IgD-negative memory B cell (primary cell): ENCODE measurements at regions not wholly inside any gene's neighbourhood (a gene's known extent, or its start where the extent isn't known, plus 50 kb on each side); places are given as distances from the start of the nearest gene placed in this dataset.

Experiments
- H3K27ac Mint-ChIP-seq, 3 donors: one replicate each; pipeline ENCODE4 v1.8.0; 2020 to 2022; ENCODE audit warnings: mild to moderate bottlenecking in 3 of 3, mixed read lengths in 3 of 3, moderate library complexity in 1 of 3
- H3K27me3 Mint-ChIP-seq: one replicate; pipeline ENCODE4 v1.8.0; 2021; ENCODE audit warnings: mixed read lengths
- H3K36me3 Mint-ChIP-seq: one replicate; pipeline ENCODE4 v1.8.0; 2020; ENCODE audit warnings: mild to moderate bottlenecking, mixed read lengths
- H3K4me1 Mint-ChIP-seq, 3 donors: one replicate each; pipeline ENCODE4 v1.8.0; 2020 to 2022; ENCODE audit warnings: mixed read lengths in 3 of 3, mild to moderate bottlenecking in 1 of 3
- H3K4me3 Mint-ChIP-seq, 4 donors: one replicate each; pipeline ENCODE4 v1.8.0; 2020 to 2022; ENCODE audit warnings: mild to moderate bottlenecking in 4 of 4, mixed read lengths in 4 of 4, moderate library complexity in 3 of 4
- H3K9me3 Mint-ChIP-seq, 3 donors: one replicate each; pipeline ENCODE4 v1.8.0; 2020 to 2021; ENCODE audit warnings: mixed read lengths in 3 of 3, mild to moderate bottlenecking in 1 of 3

DNA sequence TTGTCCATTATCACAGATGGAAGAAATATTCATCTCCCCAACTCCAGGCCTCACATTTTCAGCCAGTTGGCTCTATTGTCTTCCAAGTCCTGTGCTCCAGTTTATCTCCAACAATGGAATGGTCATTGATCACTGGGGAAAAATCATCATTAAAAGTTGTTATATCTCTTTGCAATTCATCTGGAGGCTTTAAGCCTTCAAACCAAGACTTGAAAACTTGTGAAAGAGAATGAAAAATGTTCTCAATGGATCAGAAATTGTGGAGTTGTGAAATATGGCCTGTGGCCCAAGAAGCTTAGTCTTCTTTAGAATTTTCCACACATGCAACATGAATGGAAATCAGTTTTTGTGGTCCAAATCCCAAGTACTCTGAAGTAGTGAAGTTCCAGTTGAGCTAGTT is 569.6 kb downstream of the EBF1 start:
- no peaks in the 10 kb centered on the region for H3K36me3 Mint-ChIP-seq
- H3K9me3 Mint-ChIP-seq, result no peaks in the 10 kb centered on the region
- H3K4me3 Mint-ChIP-seq, result no peak overlapping the region
- no peak overlapping the region for H3K27ac Mint-ChIP-seq
- H3K4me1 Mint-ChIP-seq, result peaks cover 0 to 3% (median 0%) of the 10 kb centered on the region in 3 donors
- no peaks in the 10 kb centered on the region for H3K27me3 Mint-ChIP-seq

DNA sequence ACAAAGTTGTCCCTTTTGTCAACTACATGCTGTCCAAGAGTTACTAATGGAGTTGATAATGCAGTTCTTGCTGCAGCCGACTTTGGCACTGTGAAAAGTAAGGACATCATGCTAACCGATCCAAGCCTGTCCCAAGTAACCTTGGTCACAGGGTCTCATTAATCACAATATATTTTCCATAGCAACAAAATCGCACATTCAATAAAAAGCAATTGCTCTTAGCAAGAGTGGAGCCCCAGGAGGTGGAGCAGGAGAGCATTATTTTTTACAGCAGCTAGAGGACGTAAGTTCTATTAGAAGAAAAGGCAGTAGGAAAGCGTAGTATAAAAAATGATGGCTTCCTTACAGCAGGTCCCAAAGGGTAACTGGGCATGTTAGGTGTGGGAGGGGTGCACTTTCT is 570.3 kb downstream of the EBF1 start:
- H3K36me3 Mint-ChIP-seq, result no peaks in the 10 kb centered on the region
- H3K4me3 Mint-ChIP-seq, result no peak overlapping the region
- H3K4me1 Mint-ChIP-seq, result peaks cover 0 to 3% (median 0%) of the 10 kb centered on the region in 3 donors
- H3K9me3 Mint-ChIP-seq, result no peaks in the 10 kb centered on the region
- H3K27me3 Mint-ChIP-seq, result no peaks in the 10 kb centered on the region
- H3K27ac Mint-ChIP-seq, result no peak overlapping the region

DNA sequence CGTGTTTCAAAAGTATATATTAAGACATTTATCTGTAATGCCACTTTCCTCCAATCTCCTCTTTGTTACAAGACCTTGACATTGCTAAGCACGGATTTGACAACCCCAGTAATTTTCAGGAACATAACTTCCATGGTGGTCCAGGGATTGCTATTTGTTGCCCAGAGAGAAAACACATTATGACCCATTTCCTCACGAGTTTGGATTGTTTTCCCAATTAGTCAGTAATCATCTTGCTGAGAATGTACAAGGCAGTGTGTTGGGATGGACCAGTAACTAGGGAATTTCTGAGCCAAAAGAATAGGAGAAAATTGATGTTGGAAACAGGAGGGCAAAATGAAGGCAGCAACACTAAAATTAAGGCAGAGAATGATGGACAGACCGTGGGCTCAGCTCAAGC is 574.1 kb downstream of the EBF1 start:
- no peak overlapping the region for H3K27ac Mint-ChIP-seq
- H3K4me1 Mint-ChIP-seq, result peaks cover 0 to 4% (median 1%) of the 10 kb centered on the region in 3 donors
- no peak overlapping the region for H3K4me3 Mint-ChIP-seq
- no peaks in the 10 kb centered on the region for H3K9me3 Mint-ChIP-seq
- no peaks in the 10 kb centered on the region for H3K36me3 Mint-ChIP-seq
- no peaks in the 10 kb centered on the region for H3K27me3 Mint-ChIP-seq

DNA sequence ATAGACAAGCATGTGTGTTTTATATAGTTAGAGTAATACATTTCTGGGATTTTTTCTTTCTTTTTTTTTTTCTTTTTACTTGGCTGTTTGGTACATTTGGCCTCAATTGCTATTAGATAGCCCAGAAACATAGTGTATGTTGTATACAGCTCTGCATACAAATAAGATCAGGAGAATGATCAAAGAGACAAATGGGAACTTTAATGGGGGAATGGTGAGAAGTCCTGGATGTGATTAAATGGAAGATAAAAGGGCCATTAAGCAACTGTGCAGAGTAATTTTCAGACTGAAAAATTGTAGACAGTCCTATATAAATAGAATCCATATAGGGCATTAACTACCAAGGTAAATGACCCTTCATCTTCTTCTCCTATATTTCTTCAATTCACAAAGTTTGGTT is 575.6 kb downstream of the EBF1 start:
- H3K27me3 Mint-ChIP-seq, result no peaks in the 10 kb centered on the region
- H3K27ac Mint-ChIP-seq, result peak overlapping the region in 1 of 3 donors; percentile 84
- no peak overlapping the region for H3K4me3 Mint-ChIP-seq
- no peaks in the 10 kb centered on the region for H3K36me3 Mint-ChIP-seq
- H3K4me1 Mint-ChIP-seq, result peaks cover 0 to 4% (median 1%) of the 10 kb centered on the region in 3 donors
- no peaks in the 10 kb centered on the region for H3K9me3 Mint-ChIP-seq

DNA sequence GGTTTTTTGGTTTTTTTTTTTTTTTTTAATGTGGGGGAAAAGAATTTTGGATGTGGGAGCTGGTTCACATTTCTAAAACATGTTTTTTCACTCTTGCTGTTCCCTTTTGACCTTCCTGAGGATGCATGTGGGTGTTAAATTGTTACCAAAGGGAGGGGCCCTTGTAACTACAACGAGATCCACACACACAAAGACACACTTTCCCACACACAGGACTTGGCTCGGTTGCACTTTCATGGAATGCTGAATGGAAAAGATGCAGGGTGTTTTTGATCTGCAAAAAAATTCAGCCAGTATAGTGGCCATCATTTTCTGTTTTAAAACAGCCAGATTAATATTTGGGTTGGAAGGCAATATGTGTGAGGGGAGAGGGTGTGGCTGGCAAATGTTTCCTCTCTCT is 576.9 kb downstream of the EBF1 start:
- H3K4me3 Mint-ChIP-seq, result no peak overlapping the region
- no peak overlapping the region for H3K27ac Mint-ChIP-seq
- H3K36me3 Mint-ChIP-seq, result no peaks in the 10 kb centered on the region
- H3K9me3 Mint-ChIP-seq, result no peaks in the 10 kb centered on the region
- H3K4me1 Mint-ChIP-seq, result peaks cover 0 to 4% (median 1%) of the 10 kb centered on the region in 3 donors
- H3K27me3 Mint-ChIP-seq, result no peaks in the 10 kb centered on the region

DNA sequence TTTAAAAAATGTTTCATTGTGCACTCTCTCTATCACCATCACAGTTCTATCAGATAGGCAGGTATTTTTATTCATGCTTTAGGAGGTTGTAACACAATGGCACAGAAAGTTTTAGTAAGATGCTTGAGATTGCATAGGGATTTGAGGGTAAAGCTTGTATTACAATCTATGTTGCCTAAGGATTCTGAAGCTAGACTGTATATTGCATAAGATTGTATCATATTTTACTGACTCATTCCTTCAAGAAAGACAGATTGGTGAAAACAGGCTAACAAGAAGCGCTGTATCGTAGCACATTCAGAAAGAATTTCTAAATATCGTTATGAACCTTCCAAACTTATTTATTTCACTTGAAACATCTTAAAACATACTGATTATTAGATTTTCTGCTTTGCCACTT is 577.7 kb downstream of the EBF1 start:
- H3K9me3 Mint-ChIP-seq, result no peaks in the 10 kb centered on the region
- no peaks in the 10 kb centered on the region for H3K36me3 Mint-ChIP-seq
- H3K4me1 Mint-ChIP-seq, result peaks cover 0 to 4% (median 1%) of the 10 kb centered on the region in 3 donors
- H3K27me3 Mint-ChIP-seq, result no peaks in the 10 kb centered on the region
- H3K27ac Mint-ChIP-seq, result no peak overlapping the region
- H3K4me3 Mint-ChIP-seq, result no peak overlapping the region

DNA sequence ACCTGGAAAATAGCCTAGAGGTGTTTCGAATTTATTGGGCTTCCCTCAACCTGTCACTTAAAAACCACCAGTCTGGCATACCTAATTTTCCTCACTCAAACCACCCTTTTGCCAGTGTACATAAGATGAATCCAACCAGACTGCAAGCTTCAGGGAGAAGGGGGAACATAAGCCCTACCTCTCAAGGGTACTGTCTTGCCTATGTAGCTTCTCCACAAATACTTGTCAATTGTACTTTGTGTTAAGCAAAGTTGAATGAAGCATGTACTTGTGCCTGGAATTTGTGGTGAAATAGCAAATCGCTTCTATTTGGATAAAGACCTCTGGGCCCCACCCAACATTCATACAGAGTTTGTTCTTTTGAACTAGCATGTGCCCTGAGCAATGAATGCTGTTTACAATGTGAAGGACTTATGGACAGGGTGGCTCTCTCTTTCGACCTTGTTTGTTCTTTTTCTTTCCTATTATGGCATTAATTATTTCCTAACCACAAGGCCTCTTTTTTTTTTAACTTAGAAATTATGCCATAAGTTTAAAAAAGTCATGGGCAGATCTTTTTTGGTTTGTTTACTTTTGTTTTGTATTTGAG is 580.2 kb downstream of the EBF1 start:
- no peaks in the 10 kb centered on the region for H3K9me3 Mint-ChIP-seq
- peaks cover 2 to 6% (median 2%) of the 10 kb centered on the region in 3 donors for H3K4me1 Mint-ChIP-seq
- no peaks in the 10 kb centered on the region for H3K27me3 Mint-ChIP-seq
- H3K27ac Mint-ChIP-seq, result no peak overlapping the region
- H3K36me3 Mint-ChIP-seq, result no peaks in the 10 kb centered on the region
- no peak overlapping the region for H3K4me3 Mint-ChIP-seq

DNA sequence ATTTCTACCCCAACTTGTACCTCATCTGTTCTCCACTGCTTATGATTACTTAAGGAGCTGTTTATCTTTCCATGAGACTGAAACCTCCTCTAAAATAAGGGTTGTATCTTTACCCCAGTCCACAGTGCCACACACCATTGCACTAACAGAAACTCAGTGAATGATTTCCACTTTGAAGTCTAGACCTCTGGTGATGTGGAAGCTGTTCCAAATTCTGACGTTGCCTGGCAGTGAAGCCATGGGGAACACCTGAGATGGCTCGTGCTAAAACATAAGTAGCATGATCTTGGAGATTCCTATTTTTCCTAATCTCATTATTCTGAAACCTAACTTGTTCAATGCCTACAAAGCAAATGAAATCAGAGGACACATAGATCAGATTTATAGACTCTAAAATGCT is 583.2 kb downstream of the EBF1 start:
- H3K4me3 Mint-ChIP-seq, result no peak overlapping the region
- no peaks in the 10 kb centered on the region for H3K27me3 Mint-ChIP-seq
- no peaks in the 10 kb centered on the region for H3K9me3 Mint-ChIP-seq
- peaks cover 24 to 28% (median 26%) of the 10 kb centered on the region in 3 donors for H3K4me1 Mint-ChIP-seq
- no peak overlapping the region for H3K27ac Mint-ChIP-seq
- H3K36me3 Mint-ChIP-seq, result no peaks in the 10 kb centered on the region

DNA sequence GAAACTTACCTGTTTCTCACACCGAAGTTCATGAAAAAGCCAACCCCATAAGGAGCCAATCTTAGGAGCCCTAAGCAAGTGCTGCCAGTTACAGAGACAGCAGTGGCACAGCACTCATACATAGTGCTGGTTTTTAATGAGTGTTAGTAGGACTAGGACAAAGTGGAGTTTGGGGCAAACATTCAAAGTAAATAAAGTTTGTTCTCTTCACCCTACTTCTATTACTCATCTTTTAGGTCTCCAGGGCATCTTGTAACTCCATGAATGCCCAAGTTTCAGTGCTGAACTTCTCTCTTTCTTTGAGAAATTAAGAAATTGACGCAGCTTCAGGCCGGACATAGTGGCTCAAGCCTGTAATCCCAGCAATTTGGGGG is 584.7 kb downstream of the EBF1 start:
- Mint-ChIP-seq H3K4me1 (peaks cover 28 to 39% (median 36%) of the 10 kb centered on the region in 3 donors), H3K36me3 (no peaks in the 10 kb centered on the region), H3K27me3 (no peaks in the 10 kb centered on the region), H3K27ac (no peak overlapping the region), H3K9me3 (no peaks in the 10 kb centered on the region), H3K4me3 (no peak overlapping the region)

DNA sequence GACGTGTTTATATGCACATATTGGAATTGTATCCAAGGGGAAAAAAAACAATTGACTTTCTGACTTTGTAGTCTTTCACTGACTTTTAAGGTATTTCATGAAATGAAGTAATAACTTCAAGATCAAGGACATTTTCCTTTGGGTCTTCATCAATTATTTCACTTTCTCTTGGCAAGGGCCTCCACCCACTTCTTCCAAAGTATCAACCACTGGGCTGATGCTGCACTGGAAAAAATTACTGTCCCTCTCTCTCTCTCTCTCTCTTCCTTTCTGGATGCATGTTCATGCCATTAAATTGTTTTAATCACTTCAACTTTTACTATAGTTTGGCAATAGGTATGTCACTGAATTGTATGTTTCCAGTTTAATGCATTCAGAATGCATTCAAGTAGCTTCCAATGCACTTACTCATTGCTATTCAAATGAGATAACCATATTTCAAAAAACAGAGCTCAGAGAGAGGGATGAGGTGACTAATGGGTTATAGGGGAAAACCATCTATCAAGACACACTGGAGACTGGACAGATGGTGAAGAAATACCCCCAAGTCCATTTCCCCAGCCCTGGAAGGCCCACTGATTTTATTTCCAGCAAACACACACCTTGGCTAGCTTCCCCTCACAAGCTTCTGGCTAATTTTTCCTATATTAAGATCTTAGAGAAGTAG is 585.3 kb downstream of the EBF1 start:
- Mint-ChIP-seq H3K9me3 (no peaks in the 10 kb centered on the region), H3K36me3 (no peaks in the 10 kb centered on the region), H3K27me3 (no peaks in the 10 kb centered on the region), H3K4me3 (peak overlapping the region in 1 of 4 donors; percentile 65), H3K4me1 (peaks cover 28 to 39% (median 36%) of the 10 kb centered on the region in 3 donors), H3K27ac (no peak overlapping the region)

DNA sequence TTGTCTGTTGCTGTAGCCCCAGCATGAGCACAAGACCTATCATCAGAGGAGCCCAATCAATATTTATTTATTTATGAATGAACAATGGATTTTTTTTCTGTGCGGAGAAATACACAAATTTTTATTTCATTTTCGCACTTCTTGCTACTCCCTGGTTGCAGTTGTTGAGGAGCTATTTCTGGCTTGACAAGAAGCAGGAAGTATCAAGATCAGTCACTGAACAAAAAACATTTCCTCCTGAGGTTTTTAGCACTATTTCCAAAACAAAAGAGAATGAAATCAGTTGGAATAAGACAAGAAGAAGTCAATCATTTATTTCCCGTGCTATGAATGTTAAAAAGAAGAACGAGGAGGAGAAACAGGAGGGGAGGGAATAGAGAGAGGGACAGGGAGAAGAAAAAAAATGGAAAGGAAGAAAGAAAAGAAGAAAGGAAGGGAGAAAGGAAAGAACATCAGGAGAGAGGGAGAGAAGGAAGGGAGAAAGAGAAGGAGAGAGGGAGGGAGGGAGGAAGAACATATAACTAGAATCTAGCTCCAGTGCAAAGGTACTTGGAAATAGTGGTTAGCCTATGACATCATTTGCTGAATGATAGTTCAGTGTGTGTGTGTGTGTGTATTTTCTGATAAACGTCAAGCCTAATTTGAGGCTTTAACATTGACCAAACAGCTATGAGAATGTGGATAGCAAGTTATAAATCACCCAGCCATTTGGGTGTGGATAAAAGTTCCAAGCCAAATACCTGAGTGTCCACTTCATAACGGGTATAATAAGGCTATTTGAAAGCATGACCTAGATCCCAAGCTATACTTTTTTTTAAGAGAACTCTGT is 586.0 kb downstream of the EBF1 start:
- Mint-ChIP-seq H3K27me3 (no peaks in the 10 kb centered on the region), H3K9me3 (no peaks in the 10 kb centered on the region), H3K27ac (no peak overlapping the region), H3K36me3 (no peaks in the 10 kb centered on the region), H3K4me1 (peaks cover 28 to 39% (median 36%) of the 10 kb centered on the region in 3 donors), H3K4me3 (peak overlapping the region in 2 of 4 donors; percentile 65 to 87)

DNA sequence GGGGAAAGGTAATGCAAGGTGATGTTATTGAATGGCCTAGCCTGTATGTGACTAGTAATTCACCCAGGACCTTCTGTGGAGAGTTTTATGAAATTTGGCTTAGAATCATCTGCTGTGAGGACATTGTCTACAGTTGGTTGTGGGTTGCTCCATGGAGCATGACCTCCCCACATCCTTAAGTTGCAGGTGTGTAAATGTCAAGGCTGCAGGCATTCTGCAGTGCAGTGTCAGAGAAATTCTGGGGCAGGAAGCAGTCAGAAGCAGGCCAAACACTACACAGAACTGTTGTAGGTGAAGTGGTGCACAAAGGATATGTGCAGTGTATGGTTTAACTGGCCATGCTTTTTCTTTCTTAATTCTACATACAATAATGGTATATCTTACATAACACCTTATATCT is 588.3 kb downstream of the EBF1 start:
- H3K27me3 Mint-ChIP-seq, result no peaks in the 10 kb centered on the region

DNA sequence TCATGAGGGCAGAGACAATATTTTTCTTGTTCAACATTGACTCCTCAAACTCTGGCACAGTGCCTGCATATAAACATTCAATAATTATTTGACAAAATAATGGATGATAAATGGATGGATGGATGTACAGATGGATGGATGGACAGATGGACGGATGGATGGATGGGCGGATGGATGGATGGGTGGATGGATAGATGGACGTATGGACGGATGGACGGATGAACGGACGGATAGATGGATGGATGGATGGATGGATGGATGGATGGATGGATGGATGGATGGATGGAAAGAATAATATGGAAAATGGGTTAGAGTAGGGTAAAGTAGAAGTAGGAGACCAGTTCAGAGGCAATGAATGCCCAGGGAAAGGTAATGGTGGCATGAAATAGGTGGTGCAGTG is 589.2 kb downstream of the EBF1 start:
- no peak overlapping the region for H3K4me3 Mint-ChIP-seq
- H3K9me3 Mint-ChIP-seq, result peaks cover 0 to 17% (median 0%) of the 10 kb centered on the region in 3 donors
- no peaks in the 10 kb centered on the region for H3K27me3 Mint-ChIP-seq
- H3K27ac Mint-ChIP-seq, result no peak overlapping the region
- H3K36me3 Mint-ChIP-seq, result no peaks in the 10 kb centered on the region
- H3K4me1 Mint-ChIP-seq, result peaks cover 28 to 39% (median 34%) of the 10 kb centered on the region in 3 donors

More for the DNA sequence above, 588.3 kb downstream of the EBF1 start:
- peaks cover 28 to 39% (median 36%) of the 10 kb centered on the region in 3 donors for H3K4me1 Mint-ChIP-seq
- peak overlapping the region in 1 of 3 donors; percentile 7 for H3K27ac Mint-ChIP-seq
- H3K36me3 Mint-ChIP-seq, result no peaks in the 10 kb centered on the region
- H3K9me3 Mint-ChIP-seq, result peaks cover 0 to 7% (median 0%) of the 10 kb centered on the region in 3 donors
- peak overlapping the region in 1 of 4 donors; percentile 25 for H3K4me3 Mint-ChIP-seq

DNA sequence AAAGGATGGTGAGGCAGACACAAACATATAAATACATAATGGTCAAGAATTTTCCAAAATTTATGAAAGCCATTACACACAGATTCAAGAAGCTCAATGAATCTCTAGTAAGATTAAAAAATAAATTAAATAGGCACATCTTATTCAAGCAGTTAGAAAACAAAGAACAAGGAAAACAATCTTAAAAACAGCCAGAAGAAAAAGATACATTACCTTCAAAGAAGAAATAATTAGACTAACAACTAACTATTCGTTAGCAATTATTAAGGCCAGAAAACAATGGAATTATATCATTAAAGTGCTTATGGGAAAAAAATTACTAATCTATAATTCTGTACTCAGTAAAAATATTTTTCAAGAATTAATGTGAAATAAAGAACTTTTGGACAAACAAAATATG is 593.1 kb downstream of the EBF1 start:
- no peak overlapping the region for H3K4me3 Mint-ChIP-seq
- peaks cover 5 to 12% (median 11%) of the 10 kb centered on the region in 3 donors for H3K4me1 Mint-ChIP-seq
- no peaks in the 10 kb centered on the region for H3K27me3 Mint-ChIP-seq
- H3K36me3 Mint-ChIP-seq, result peaks cover 2% of the 10 kb centered on the region
- H3K9me3 Mint-ChIP-seq, result peaks cover 0 to 23% (median 6%) of the 10 kb centered on the region in 3 donors
- no peak overlapping the region for H3K27ac Mint-ChIP-seq

DNA sequence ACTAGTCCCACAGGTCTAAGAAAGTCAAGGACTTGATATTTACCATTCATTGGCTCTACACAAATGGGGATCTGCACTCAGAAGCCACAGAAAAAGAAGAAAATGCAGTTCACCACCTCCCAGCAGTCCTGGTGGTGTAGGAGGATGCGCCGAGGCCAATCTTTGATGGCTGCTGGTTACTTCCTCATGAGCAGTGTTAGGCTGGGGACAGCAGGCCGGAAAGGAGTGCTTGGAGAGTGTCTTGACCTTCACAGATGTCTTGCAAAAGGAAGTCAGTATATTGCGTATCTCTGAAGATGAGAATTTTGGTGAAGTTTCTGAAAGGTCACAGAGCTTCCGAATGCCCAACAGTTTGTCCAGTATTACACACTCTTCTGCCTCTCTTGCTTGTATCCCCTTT is 597.0 kb downstream of the EBF1 start:
- Mint-ChIP-seq H3K4me1 (peaks cover 0 to 6% (median 0%) of the 10 kb centered on the region in 3 donors), H3K9me3 (peaks cover 0 to 23% (median 6%) of the 10 kb centered on the region in 3 donors), H3K27ac (no peak overlapping the region), H3K27me3 (no peaks in the 10 kb centered on the region), H3K36me3 (peaks cover 2% of the 10 kb centered on the region), H3K4me3 (no peak overlapping the region)
